Hepatocyte (in vitro differentiated cells): ENCODE measurements at regions not wholly inside any gene's neighbourhood (a gene's known extent, or its start where the extent isn't known, plus 50 kb on each side); places are given as distances from the start of the nearest gene placed in this dataset.

Experiments
- DNase-seq: peaks from one replicate; pipeline ENCODE4 v3.0.0-alpha.2; 2016; ENCODE audit warnings: low spot score
- H2AFZ ChIP-seq: fragments of 200-600 bp; sonication (generic); 2 replicates; pipeline ENCODE4 v1.6.0; 2016; ENCODE audit warnings: antibody characterized with exemption, mild to moderate bottlenecking
- H3K27ac ChIP-seq: fragments of 200-600 bp; sonication (generic); 2 replicates; pipeline ENCODE4 v1.5.1; 2016; ENCODE audit warnings: mild to moderate bottlenecking
- H3K27me3 ChIP-seq: fragments of 200-600 bp; sonication (generic); 2 replicates; pipeline ENCODE4 v1.6.1; 2016
- H3K36me3 ChIP-seq: fragments of 200-600 bp; sonication (generic); replicated peaks from 2 replicates; pipeline ENCODE4 v1.5.1; 2016; ENCODE audit warnings: low read depth; ENCODE audit not compliant: insufficient read depth
- H3K4me1 ChIP-seq: fragments of 200-600 bp; sonication (generic); 2 replicates; pipeline ENCODE4 v1.5.1; 2016; ENCODE audit warnings: mild to moderate bottlenecking, moderate library complexity; ENCODE audit not compliant: insufficient read depth
- H3K4me2 ChIP-seq: fragments of 200-600 bp; sonication (generic); 2 replicates; pipeline ENCODE4 v1.6.0; 2016
- H3K4me3 ChIP-seq: fragments of 200-600 bp; sonication (generic); 2 replicates; pipeline ENCODE4 v1.5.1; 2016; ENCODE audit warnings: mild to moderate bottlenecking
- H3K79me2 ChIP-seq: fragments of 200-600 bp; sonication (generic); 2 replicates; pipeline ENCODE4 v1.6.0; 2017; ENCODE audit warnings: mild to moderate bottlenecking
- H3K9me2 ChIP-seq: fragments of 200-600 bp; sonication (generic); replicated peaks from 2 replicates; pipeline ENCODE4 v1.6.0; 2017; ENCODE audit warnings: mild to moderate bottlenecking; ENCODE audit not compliant: insufficient read depth
- H3K9me3 ChIP-seq: fragments of 200-600 bp; sonication (generic); 2 replicates; pipeline ENCODE4 v1.5.1; 2016; ENCODE audit warnings: low read depth, mild to moderate bottlenecking
- H4K20me1 ChIP-seq: fragments of 200-600 bp; sonication (generic); 2 replicates; pipeline ENCODE4 v1.6.0; 2016; ENCODE audit warnings: mild to moderate bottlenecking; ENCODE audit not compliant: insufficient read depth, poor library complexity, severe bottlenecking
- CTCF ChIP-seq: fragments of 200-600 bp; sonication (generic); IDR thresholded peaks from 2 replicates; pipeline ENCODE4 v1.5.1; 2016; ENCODE audit warnings: antibody characterized with exemption, mild to moderate bottlenecking; ENCODE audit not compliant: poor library complexity
- EZH2 ChIP-seq: fragments of 200-600 bp; sonication (generic); IDR thresholded peaks from 2 replicates; pipeline ENCODE4 v1.6.1; 2016; ENCODE audit warnings: antibody characterized with exemption, mild to moderate bottlenecking, borderline replicate concordance
- EZH2phosphoT487 ChIP-seq: fragments of 200-600 bp; sonication (generic); IDR thresholded peaks from one replicate; pipeline ENCODE4 v1.6.1; 2018; ENCODE audit warnings: antibody characterized with exemption, mild to moderate bottlenecking, low read depth, moderate library complexity; ENCODE audit not compliant: unreplicated experiment, severe bottlenecking
- WGBS: methylation state at CpG from one replicate; pipeline ENCODE4 v1.1.6; 2016; ENCODE audit warnings: low lambda C conversion rate; ENCODE audit errors: missing lambda C conversion rate; 5-methylcytosine and 5-hydroxymethylcytosine counted together

GRCh38 chr1:177708406-177708805 lies 261.5 kb downstream of the SEC16B start:
- Histone ChIP-seq H4K20me1 (no peaks in the 10 kb centered on the region), H3K4me1 (no peaks in the 10 kb centered on the region), H3K27me3 (no peaks in the 10 kb centered on the region), H3K9me3 (no peaks in the 10 kb centered on the region), H3K4me2 (no peak overlapping the region), H3K79me2 (no peaks in the 10 kb centered on the region), H2AFZ (no peak overlapping the region), H3K4me3 (no peak overlapping the region), H3K27ac (no peak overlapping the region), H3K36me3 (no peaks in the 10 kb centered on the region), H3K9me2 (no peaks in the 10 kb centered on the region)
- no peak for TF ChIP-seq CTCF
- no peak for TF ChIP-seq EZH2phosphoT487
- TF ChIP-seq EZH2: no peak
- DNase-seq: no peak
- 92% methylated on average over 5 of the region's 5 CpGs for WGBS

GRCh38 chr1:177706977-177707376 lies 262.9 kb downstream of the SEC16B start:
- WGBS: 84% methylated on average over 4 of the region's 4 CpGs
- Histone ChIP-seq H3K27me3 (no peaks in the 10 kb centered on the region), H3K79me2 (no peaks in the 10 kb centered on the region), H3K4me2 (no peak overlapping the region), H2AFZ (no peak overlapping the region), H3K9me3 (no peaks in the 10 kb centered on the region), H3K4me1 (no peaks in the 10 kb centered on the region), H4K20me1 (no peaks in the 10 kb centered on the region), H3K36me3 (no peaks in the 10 kb centered on the region), H3K9me2 (no peaks in the 10 kb centered on the region), H3K4me3 (no peak overlapping the region), H3K27ac (no peak overlapping the region)
- no peak for TF ChIP-seq EZH2phosphoT487
- no peak for DNase-seq

DNA sequence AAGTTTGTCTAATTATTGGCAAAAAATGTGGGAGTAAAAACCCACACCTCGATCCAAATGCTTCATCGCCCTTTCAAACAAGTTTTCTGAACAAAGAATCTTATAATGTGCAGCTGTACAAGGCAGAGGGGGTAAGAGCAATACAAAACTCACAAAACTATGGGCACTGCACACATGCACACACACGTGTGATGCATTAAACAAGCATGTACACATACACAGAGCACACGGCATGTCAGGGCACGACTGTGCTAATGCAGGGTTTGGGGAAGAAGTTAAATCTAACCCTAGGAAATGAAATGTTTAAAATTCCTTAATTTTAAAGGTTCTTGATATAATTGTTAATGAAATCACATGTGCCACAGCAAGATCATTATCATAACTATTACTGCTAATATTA lies 264.0 kb downstream of the SEC16B start:
- Histone ChIP-seq H2AFZ (no peak overlapping the region), H3K27me3 (no peaks in the 10 kb centered on the region), H3K4me1 (no peaks in the 10 kb centered on the region), H3K4me3 (no peak overlapping the region), H3K27ac (no peak overlapping the region), H3K9me2 (no peaks in the 10 kb centered on the region), H3K4me2 (no peak overlapping the region), H3K79me2 (no peaks in the 10 kb centered on the region), H3K9me3 (no peaks in the 10 kb centered on the region), H3K36me3 (no peaks in the 10 kb centered on the region), H4K20me1 (no peaks in the 10 kb centered on the region)
- TF ChIP-seq CTCF: no peak
- TF ChIP-seq EZH2phosphoT487: no peak
- no peak for TF ChIP-seq EZH2
- no peak for DNase-seq
- WGBS: 81% methylated on average over 5 of the region's 5 CpGs

GRCh38 chr1:177703888-177704446 lies 265.9 kb downstream of the SEC16B start:
- Histone ChIP-seq H3K36me3 (no peaks in the 10 kb centered on the region), H3K9me3 (no peaks in the 10 kb centered on the region), H3K4me3 (no peak overlapping the region), H3K9me2 (no peaks in the 10 kb centered on the region), H3K27me3 (no peaks in the 10 kb centered on the region), H4K20me1 (no peaks in the 10 kb centered on the region), H3K4me1 (no peaks in the 10 kb centered on the region), H2AFZ (no peak overlapping the region), H3K4me2 (no peak overlapping the region), H3K27ac (no peak overlapping the region), H3K79me2 (no peaks in the 10 kb centered on the region)
- WGBS: 76% methylated on average over 3 of the region's 3 CpGs
- no peak for DNase-seq
- TF ChIP-seq CTCF (no peak), EZH2 (no peak), EZH2phosphoT487 (no peak)
